Panc1 (cell line): ENCODE measurements at regions not wholly inside any gene's neighbourhood (a gene's known extent, or its start where the extent isn't known, plus 50 kb on each side); places are given as distances from the start of the nearest gene placed in this dataset.

Source experiments
- CTCF ChIP-seq: fragments of 450-650 bp; IDR thresholded peaks from 2 replicates; pipeline ENCODE4 v1.5.1; 2017; ENCODE audit warnings: mild to moderate bottlenecking
- POLR2AphosphoS5 ChIP-seq: IDR thresholded peaks from 2 replicates; pipeline ENCODE4 v1.6.1; 2012; ENCODE audit warnings: mild to moderate bottlenecking, low read depth, low read length, moderate library complexity
- REST ChIP-seq, 2 experiments: IDR thresholded peaks; 2 replicates each; pipeline ENCODE4 v1.6.1; 2011 to 2012; ENCODE audit warnings: low read depth in 2 of 2, control low read depth in 1 of 2, low read length in 1 of 2, mild to moderate bottlenecking in 1 of 2, moderate library complexity in 1 of 2; ENCODE audit not compliant: insufficient read depth in 1 of 2
- SIN3A ChIP-seq: IDR thresholded peaks from 2 replicates; pipeline ENCODE4 v1.6.1; 2012; ENCODE audit warnings: low read depth, mild to moderate bottlenecking, low read length, moderate library complexity, borderline replicate concordance; ENCODE audit not compliant: insufficient read depth
- TCF7L2 ChIP-seq: IDR thresholded peaks from 2 replicates; pipeline ENCODE4 v1.6.1; 2011; ENCODE audit warnings: mild to moderate bottlenecking, low read depth, low read length, inconsistent platforms

GRCh38 chrX:7545564-7545963, 297.4 kb upstream of the VCX start:
- TF ChIP-seq POLR2AphosphoS5 (no peak), CTCF (no peak), SIN3A (no peak), REST (IDR thresholded peaks at IDR 0.05; ENCODE audit: insufficient read depth in 1 of 2, low read depth in 2 of 2, low read length in 1 of 2) (no peak), TCF7L2 (no peak)
